ENCODE measurements at regions not wholly inside any gene's neighbourhood (a gene's known extent, or its start where the extent isn't known, plus 50 kb on each side); places are given as distances from the start of the nearest gene placed in this dataset.

DNA sequence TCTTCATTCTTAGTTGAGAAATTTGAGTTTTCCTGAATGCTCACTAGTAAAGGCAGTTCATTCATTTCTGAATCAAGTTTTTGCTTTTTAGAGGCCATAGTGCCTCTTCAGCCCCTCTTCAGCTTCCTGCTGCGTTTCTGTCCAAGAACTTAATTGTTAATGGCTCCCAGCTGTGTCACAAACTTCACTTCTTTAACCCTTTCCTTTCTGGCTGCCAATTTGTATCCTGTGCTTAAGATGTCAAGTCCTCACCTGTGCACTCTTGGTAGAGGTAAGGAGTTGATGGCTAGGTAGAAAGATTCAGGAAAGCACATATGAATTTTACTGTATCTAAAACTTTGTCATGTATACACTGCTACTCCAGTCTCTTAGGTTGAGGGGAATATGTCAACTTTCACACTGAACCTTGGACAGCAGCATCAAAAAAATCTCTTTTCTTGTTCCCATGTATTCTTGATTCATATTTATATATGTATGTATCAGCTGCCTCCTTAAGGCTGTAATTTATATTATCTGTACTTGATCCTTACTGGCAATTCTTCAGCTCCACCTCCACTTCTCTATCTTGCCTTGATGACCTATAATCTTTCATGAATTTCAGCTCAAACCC, 612.8 kb downstream of the LMO4 start:
- TF ChIP-seq POLR2AphosphoS5 (IDR thresholded peaks at IDR 0.05) (no peak), EP300 (IDR thresholded peaks at IDR 0.05) (no peak), POLR2A (IDR thresholded peaks at IDR 0.05) (no peak)
- TF ChIP-seq, protein P1, sequence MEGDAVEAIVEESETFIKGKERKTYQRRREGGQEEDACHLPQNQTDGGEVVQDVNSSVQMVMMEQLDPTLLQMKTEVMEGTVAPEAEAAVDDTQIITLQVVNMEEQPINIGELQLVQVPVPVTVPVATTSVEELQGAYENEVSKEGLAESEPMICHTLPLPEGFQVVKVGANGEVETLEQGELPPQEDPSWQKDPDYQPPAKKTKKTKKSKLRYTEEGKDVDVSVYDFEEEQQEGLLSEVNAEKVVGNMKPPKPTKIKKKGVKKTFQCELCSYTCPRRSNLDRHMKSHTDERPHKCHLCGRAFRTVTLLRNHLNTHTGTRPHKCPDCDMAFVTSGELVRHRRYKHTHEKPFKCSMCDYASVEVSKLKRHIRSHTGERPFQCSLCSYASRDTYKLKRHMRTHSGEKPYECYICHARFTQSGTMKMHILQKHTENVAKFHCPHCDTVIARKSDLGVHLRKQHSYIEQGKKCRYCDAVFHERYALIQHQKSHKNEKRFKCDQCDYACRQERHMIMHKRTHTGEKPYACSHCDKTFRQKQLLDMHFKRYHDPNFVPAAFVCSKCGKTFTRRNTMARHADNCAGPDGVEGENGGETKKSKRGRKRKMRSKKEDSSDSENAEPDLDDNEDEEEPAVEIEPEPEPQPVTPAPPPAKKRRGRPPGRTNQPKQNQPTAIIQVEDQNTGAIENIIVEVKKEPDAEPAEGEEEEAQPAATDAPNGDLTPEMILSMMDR (IDR thresholded peaks at IDR 0.05), result no peak
- no peak overlapping the region for H3K4me3 ChIP-seq
- H3K4me1 ChIP-seq, result peaks cover 7% of the 10 kb centered on the region
- no peaks in the 10 kb centered on the region for H3K27me3 ChIP-seq
- no peaks in the 10 kb centered on the region for H3K9me3 ChIP-seq
- H3K27ac ChIP-seq, result no peak overlapping the region
- H3K36me3 ChIP-seq, result no peaks in the 10 kb centered on the region
- DNase-seq (ENCODE audit: low spot score in 2 of 2), result no peak
- WGBS, result 16% methylated on average over 1 of the region's 1 CpG

DNA sequence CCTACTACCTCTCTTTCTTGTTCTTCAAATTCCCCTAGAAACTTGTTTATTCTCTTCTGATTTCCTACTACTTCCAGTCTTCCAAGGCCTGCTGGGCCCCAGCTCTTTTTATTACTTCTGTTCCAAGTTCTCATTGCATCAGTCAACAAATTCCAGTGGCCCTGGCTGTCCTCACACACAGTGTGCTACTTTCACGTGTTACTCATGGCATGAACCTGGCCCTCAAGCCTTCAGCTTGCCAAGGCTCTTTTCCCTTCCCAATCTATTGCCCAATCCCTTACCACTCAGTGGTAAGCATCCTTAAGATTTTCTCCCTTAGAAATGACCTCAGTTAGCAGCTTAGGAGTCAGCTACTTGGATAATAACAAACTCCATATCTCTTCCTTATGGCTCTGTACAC, 613.5 kb downstream of the LMO4 start:
- H3K36me3 ChIP-seq, result no peaks in the 10 kb centered on the region
- no peaks in the 10 kb centered on the region for H3K27me3 ChIP-seq
- no peak overlapping the region for H3K4me3 ChIP-seq
- no peaks in the 10 kb centered on the region for H3K9me3 ChIP-seq
- peaks cover 7% of the 10 kb centered on the region for H3K4me1 ChIP-seq
- 22% methylated on average over 1 of the region's 1 CpG for WGBS
- TF ChIP-seq POLR2AphosphoS5 (IDR thresholded peaks at IDR 0.05), result no peak
- TF ChIP-seq, protein P1 (IDR thresholded peaks at IDR 0.05), result no peak
- no peak for TF ChIP-seq EP300 (IDR thresholded peaks at IDR 0.05)
- TF ChIP-seq POLR2A (IDR thresholded peaks at IDR 0.05), result no peak
- no peak overlapping the region for H3K27ac ChIP-seq
- no peak for DNase-seq (ENCODE audit: low spot score in 2 of 2)

DNA sequence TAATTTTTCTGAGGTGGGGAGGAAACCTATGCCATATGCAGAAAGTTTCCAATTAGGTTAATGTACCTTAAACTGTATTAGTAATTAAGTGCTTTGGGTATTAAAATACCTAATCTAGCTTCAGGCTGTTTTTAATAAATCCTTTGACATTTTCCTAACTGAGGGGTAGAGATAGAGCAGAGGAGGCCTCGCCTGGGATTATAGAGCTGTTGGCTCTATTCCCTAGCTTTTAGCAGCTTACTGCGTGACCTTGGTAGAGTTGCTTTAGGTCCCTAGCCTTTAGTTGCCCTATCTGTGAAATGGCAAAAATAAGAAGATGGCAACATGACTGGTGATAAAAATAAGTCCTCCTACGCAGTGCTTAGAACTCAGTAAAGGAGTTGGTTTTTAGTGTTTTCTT, 621.0 kb downstream of the LMO4 start:
- Histone ChIP-seq H3K27me3 (no peaks in the 10 kb centered on the region), H3K36me3 (no peaks in the 10 kb centered on the region), H3K9me3 (no peaks in the 10 kb centered on the region), H3K4me1 (peaks cover 2% of the 10 kb centered on the region), H3K27ac (no peak overlapping the region), H3K4me3 (no peak overlapping the region)
- WGBS, result 50% methylated on average over 3 of the region's 3 CpGs
- no peak for TF ChIP-seq POLR2AphosphoS5 (IDR thresholded peaks at IDR 0.05)
- TF ChIP-seq EP300 (IDR thresholded peaks at IDR 0.05), result no peak
- TF ChIP-seq, protein P1 (IDR thresholded peaks at IDR 0.05), result no peak
- no peak for TF ChIP-seq POLR2A (IDR thresholded peaks at IDR 0.05)
- no peak for DNase-seq (ENCODE audit: low spot score in 2 of 2)

DNA sequence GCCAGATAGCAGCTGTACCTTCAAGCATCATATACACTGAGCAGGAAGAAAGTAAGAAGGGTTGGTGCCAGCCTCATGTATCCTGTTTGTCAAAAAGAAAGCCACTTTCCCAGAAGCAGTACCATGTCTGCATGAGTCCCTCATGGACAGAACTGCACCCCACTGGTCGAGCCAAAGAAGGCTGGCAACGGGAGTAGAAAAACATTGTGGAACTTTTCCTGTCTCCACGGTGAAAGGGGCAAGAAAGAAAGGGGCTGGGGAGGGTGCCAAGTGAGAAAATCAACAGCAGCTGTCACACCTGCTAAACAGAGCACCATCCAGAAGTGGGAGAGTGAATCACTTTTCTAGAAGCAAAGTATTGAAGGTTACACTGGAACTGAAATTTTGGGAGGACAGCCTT, 621.7 kb downstream of the LMO4 start:
- H3K4me3 ChIP-seq, result no peak overlapping the region
- WGBS, result 33% methylated on average over 3 of the region's 3 CpGs
- no peak overlapping the region for H3K27ac ChIP-seq
- TF ChIP-seq POLR2AphosphoS5 (IDR thresholded peaks at IDR 0.05) (no peak), EP300 (IDR thresholded peaks at IDR 0.05) (no peak), POLR2A (IDR thresholded peaks at IDR 0.05) (no peak)
- TF ChIP-seq, protein P1 (IDR thresholded peaks at IDR 0.05), result no peak
- H3K36me3 ChIP-seq, result no peaks in the 10 kb centered on the region
- H3K9me3 ChIP-seq, result no peaks in the 10 kb centered on the region
- DNase-seq (ENCODE audit: low spot score in 2 of 2), result no peak
- no peaks in the 10 kb centered on the region for H3K27me3 ChIP-seq
- peaks cover 2% of the 10 kb centered on the region for H3K4me1 ChIP-seq

DNA sequence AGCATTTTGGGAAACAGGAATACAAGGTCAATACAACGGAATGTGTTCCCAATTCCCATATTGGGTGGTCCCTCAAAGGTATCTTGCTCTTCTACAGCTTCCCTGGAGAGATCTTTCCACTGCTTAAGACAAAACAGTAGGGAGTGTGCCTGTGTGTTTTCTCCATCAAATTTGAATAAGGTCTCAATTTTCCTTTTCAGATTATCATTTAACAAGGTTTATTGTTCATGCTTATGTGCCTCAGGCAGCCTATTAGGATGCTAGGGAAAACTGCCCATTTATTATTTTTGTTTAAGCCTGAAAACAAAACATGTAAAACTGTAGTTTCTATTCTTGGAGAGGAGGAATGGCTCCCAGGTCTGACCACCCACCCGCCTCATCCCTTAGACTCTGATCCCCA, 622.7 kb downstream of the LMO4 start:
- no peak overlapping the region for H3K27ac ChIP-seq
- TF ChIP-seq POLR2AphosphoS5 (IDR thresholded peaks at IDR 0.05) (no peak), POLR2A (IDR thresholded peaks at IDR 0.05) (no peak), EP300 (IDR thresholded peaks at IDR 0.05) (no peak)
- TF ChIP-seq, protein P1 (IDR thresholded peaks at IDR 0.05), result no peak
- no peak for DNase-seq (ENCODE audit: low spot score in 2 of 2)
- no peak overlapping the region for H3K4me3 ChIP-seq
- no peaks in the 10 kb centered on the region for H3K9me3 ChIP-seq
- peaks cover 4% of the 10 kb centered on the region for H3K4me1 ChIP-seq
- WGBS, result 77% methylated on average over 2 of the region's 2 CpGs
- H3K36me3 ChIP-seq, result no peaks in the 10 kb centered on the region
- no peaks in the 10 kb centered on the region for H3K27me3 ChIP-seq

Data from suprapubic skin (tissue), 4 donors.